ENCODE measurements at regions not wholly inside any gene's neighbourhood (a gene's known extent, or its start where the extent isn't known, plus 50 kb on each side); places are given as distances from the start of the nearest gene placed in this dataset.

DNA sequence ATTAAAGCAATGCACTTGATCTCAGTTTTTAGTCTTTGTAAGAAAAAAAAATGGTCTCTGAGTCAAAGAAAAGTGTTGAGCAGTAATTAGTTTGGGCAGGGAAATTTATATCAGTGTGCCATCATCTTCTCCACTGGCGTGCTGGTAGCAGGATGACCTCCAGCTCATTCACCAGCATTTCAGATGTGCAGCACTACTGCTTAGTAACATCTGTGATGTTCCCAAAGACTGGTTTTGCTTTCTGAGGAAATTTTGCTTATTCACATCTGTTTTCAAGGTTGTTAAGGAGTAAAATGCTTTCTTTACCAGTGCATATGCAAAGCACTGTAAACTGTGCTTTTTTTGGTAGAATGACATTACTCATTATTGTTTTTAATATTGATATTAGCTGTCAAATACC is 540.4 kb downstream of the TRAM1L1 start:
- TF ChIP-seq, protein P1, sequence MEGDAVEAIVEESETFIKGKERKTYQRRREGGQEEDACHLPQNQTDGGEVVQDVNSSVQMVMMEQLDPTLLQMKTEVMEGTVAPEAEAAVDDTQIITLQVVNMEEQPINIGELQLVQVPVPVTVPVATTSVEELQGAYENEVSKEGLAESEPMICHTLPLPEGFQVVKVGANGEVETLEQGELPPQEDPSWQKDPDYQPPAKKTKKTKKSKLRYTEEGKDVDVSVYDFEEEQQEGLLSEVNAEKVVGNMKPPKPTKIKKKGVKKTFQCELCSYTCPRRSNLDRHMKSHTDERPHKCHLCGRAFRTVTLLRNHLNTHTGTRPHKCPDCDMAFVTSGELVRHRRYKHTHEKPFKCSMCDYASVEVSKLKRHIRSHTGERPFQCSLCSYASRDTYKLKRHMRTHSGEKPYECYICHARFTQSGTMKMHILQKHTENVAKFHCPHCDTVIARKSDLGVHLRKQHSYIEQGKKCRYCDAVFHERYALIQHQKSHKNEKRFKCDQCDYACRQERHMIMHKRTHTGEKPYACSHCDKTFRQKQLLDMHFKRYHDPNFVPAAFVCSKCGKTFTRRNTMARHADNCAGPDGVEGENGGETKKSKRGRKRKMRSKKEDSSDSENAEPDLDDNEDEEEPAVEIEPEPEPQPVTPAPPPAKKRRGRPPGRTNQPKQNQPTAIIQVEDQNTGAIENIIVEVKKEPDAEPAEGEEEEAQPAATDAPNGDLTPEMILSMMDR (IDR thresholded peaks at IDR 0.05) = no peak
- TF ChIP-seq POLR2A (IDR thresholded peaks at IDR 0.05) = no peak
